Cardiac muscle cell (in vitro differentiated cells and primary cell): ENCODE measurements at regions not wholly inside any gene's neighbourhood (a gene's known extent, or its start where the extent isn't known, plus 50 kb on each side); places are given as distances from the start of the nearest gene placed in this dataset.

Source experiments
- DNase-seq, 2 donors: peaks; one replicate each; pipeline versions ENCODE4 v3.0.0 to v3.0.0-alpha.2; 2010 to 2017; ENCODE audit warnings: low read depth in 1 of 2, low spot score in 1 of 2
- H3K27ac ChIP-seq: fragments of 200-600 bp; sonication (generic); 2 replicates; pipeline ENCODE4 v1.5.1; 2016
- H3K27me3 ChIP-seq: fragments of 200-600 bp; sonication (generic); 2 replicates; pipeline ENCODE4 v1.6.0; 2016; ENCODE audit warnings: control low read depth
- H3K36me3 ChIP-seq: fragments of 200-600 bp; sonication (generic); 2 replicates; pipeline ENCODE4 v1.5.1; 2016; ENCODE audit warnings: control low read depth
- H3K4me1 ChIP-seq: fragments of 200-600 bp; sonication (generic); 2 replicates; pipeline ENCODE4 v1.8.1; 2017; ENCODE audit warnings: low read depth, mild to moderate bottlenecking, mixed run types
- H3K4me3 ChIP-seq: fragments of 200-600 bp; sonication (generic); 2 replicates; pipeline ENCODE4 v1.5.1; 2016; ENCODE audit warnings: mild to moderate bottlenecking
- H3K9me3 ChIP-seq: fragments of 200-600 bp; sonication (generic); 2 replicates; pipeline ENCODE4 v1.5.1; 2017; ENCODE audit warnings: low read depth, mild to moderate bottlenecking, control low read depth
- TF ChIP-seq, protein P1 (sequence below): IDR thresholded peaks from 2 replicates; pipeline ENCODE4 v1.5.1; 2012; ENCODE audit warnings: low read depth, mild to moderate bottlenecking, low read length

DNA sequence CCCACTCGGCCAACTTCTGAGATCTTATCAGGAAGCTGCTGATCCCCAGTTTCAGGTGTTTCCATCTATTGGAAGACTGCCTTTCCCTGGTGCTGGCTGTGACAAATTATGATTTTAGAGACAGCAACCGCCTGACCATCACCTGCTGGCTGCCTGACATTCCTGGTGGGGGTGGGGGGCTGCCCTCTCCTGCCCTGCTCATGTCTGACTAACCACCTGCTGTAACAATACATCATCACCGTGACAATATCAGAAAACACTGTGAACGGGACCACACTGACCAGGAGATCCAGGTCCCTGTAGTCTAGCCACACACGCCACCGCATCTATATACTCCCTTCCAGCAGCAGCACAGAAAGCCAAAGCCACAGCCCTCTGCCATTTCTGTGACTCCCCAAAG is 537.5 kb downstream of the QKI start:
- Histone ChIP-seq H3K27ac (no peak overlapping the region), H3K4me1 (peaks cover 11% of the 10 kb centered on the region), H3K9me3 (no peaks in the 10 kb centered on the region), H3K27me3 (no peaks in the 10 kb centered on the region), H3K4me3 (no peak overlapping the region), H3K36me3 (no peaks in the 10 kb centered on the region)
- no peak for DNase-seq
- TF ChIP-seq, protein P1, sequence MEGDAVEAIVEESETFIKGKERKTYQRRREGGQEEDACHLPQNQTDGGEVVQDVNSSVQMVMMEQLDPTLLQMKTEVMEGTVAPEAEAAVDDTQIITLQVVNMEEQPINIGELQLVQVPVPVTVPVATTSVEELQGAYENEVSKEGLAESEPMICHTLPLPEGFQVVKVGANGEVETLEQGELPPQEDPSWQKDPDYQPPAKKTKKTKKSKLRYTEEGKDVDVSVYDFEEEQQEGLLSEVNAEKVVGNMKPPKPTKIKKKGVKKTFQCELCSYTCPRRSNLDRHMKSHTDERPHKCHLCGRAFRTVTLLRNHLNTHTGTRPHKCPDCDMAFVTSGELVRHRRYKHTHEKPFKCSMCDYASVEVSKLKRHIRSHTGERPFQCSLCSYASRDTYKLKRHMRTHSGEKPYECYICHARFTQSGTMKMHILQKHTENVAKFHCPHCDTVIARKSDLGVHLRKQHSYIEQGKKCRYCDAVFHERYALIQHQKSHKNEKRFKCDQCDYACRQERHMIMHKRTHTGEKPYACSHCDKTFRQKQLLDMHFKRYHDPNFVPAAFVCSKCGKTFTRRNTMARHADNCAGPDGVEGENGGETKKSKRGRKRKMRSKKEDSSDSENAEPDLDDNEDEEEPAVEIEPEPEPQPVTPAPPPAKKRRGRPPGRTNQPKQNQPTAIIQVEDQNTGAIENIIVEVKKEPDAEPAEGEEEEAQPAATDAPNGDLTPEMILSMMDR: no peak

GRCh38 chr6:163951326-163951725 is 536.8 kb downstream of the QKI start:
- DNase-seq: no peak
- no peaks in the 10 kb centered on the region for H3K36me3 ChIP-seq

GRCh38 chr6:163950159-163950558 is 535.6 kb downstream of the QKI start:
- Histone ChIP-seq H3K9me3 (no peaks in the 10 kb centered on the region), H3K27ac (no peak overlapping the region), H3K4me3 (no peak overlapping the region), H3K4me1 (no peaks in the 10 kb centered on the region), H3K36me3 (no peaks in the 10 kb centered on the region), H3K27me3 (no peaks in the 10 kb centered on the region)
- TF ChIP-seq, protein P1: no peak
- DNase-seq: peak in 1 of 2 donors; percentile 21

More at GRCh38 chr6:163951326-163951725, 536.8 kb downstream of the QKI start:
- TF ChIP-seq, protein P1: no peak
- Histone ChIP-seq H3K27ac (no peak overlapping the region), H3K9me3 (no peaks in the 10 kb centered on the region), H3K4me3 (no peak overlapping the region), H3K4me1 (peaks cover 9% of the 10 kb centered on the region), H3K27me3 (no peaks in the 10 kb centered on the region)

- no peak overlapping the region for H3K4me3 ChIP-seq
- H3K27me3 ChIP-seq: no peaks in the 10 kb centered on the region
- no peaks in the 10 kb centered on the region for H3K4me1 ChIP-seq
- no peak for DNase-seq
- H3K27ac ChIP-seq: no peak overlapping the region
- no peaks in the 10 kb centered on the region for H3K36me3 ChIP-seq
- TF ChIP-seq, protein P1: no peak
- no peaks in the 10 kb centered on the region for H3K9me3 ChIP-seq
Measured at GRCh38 chr6:163949431-163949830, 534.9 kb downstream of the QKI start.

DNA sequence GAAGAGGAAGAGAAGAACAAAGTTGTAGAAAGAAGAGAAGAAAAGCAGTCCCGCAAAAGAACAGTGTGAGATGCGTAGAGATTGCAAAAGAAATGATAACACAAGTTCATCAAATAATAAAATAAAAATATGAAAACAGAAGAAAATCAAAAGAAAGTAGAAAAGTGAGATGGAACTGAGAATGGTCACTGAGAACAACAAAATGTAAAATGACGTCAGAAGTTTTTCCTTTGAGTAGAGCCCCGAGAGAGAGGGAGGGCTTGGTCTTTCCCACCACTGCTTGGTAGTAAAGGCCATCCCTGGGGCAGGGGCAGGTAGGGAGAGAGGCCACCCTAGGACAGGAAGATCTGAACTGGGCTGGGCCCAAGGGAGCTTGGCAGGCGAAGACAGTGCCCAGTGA is 533.7 kb downstream of the QKI start:
- no peak for DNase-seq
- TF ChIP-seq, protein P1: no peak
- no peak overlapping the region for H3K27ac ChIP-seq
- H3K4me1 ChIP-seq: no peaks in the 10 kb centered on the region
- no peaks in the 10 kb centered on the region for H3K9me3 ChIP-seq
- H3K4me3 ChIP-seq: no peak overlapping the region
- no peaks in the 10 kb centered on the region for H3K36me3 ChIP-seq
- H3K27me3 ChIP-seq: no peaks in the 10 kb centered on the region

DNA sequence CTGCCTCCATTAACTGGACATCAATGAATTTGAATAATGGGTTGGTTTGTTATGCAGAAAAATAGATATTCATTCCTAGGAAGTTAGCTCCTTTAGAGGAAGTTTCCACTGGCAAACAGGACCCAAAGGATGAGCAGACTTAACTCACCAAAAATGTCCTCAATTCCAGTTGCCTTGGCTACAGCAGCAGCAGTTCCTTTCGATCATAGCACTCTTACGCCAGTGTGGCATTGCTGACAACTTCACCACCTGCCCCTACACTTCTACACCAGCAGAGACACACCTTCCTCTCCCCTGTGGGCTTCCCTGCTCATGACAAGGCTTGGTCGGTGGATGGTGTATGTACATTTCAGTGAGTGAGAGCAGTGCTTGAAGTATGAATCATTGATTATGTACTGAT is 532.8 kb downstream of the QKI start:
- Histone ChIP-seq H3K27me3 (no peaks in the 10 kb centered on the region), H3K4me3 (no peak overlapping the region), H3K4me1 (no peaks in the 10 kb centered on the region), H3K9me3 (no peaks in the 10 kb centered on the region), H3K36me3 (no peaks in the 10 kb centered on the region), H3K27ac (no peak overlapping the region)
- DNase-seq: no peak
- TF ChIP-seq, protein P1: no peak
